Left kidney (tissue), 1 donor: ENCODE measurements at regions not wholly inside any gene's neighbourhood (a gene's known extent, or its start where the extent isn't known, plus 50 kb on each side); places are given as distances from the start of the nearest gene placed in this dataset.

Experiments used
- DNase-seq: peaks from one replicate; pipeline ENCODE4 v3.0.0-alpha.2; 2013

DNA sequence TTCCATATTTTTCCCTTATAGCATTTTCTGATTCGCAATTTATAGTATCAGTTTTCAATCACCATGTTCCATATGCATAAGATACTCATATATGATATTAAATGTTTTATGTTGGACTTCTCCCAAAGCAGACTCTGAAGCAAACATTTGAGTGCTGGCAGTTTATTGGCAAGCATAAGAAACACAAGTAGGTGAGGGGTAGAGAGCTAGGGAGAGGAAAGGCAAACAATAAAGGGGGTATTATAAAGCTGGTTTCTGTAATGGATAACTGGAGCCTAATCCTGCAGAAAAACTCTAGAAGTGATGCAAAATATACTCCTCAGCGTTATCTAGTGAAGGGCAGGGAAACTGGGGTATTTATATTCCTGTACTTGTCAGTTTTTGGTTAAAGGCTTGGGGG lies 491.5 kb upstream of the TGFBR2 start:
- DNase-seq: no peak

DNA sequence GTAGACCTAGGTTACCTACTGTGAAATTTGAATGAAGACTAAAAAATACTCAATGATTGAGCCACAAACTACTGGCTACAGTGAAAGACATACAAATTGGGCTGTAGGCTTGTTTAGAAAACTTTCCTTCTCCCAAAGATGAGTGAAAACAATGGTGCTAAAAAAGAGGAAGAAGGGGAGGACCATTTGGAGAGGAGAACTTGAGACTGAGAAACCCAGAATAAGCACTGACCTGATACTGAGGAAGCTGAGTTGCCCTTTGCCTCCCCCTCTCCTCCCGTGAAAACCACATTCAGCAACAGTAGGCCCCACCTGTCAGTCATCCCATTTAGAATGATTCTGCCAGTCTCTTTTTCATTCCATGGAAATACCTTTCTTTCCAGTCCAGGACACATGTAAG lies 484.0 kb upstream of the TGFBR2 start:
- DNase-seq: no peak

DNA sequence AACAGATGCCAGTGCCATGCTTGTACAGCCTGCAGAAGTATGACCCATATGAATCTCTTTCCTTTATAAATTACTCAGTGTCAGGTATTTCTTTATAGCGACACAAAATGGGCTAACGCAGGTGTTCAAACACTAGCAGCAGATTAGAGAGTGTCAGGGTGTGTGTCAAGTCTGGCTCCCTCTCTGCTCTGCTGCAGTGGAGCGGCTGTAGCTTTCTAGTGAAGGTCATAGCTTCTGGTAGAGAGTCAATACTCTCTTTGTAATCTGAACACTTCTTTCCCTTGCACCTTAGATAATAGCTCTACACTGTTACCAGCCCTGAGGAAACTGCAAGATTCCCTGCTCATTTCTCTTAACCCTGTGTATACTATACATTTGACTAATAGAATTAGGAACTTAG lies 483.2 kb upstream of the TGFBR2 start:
- DNase-seq: no peak

DNA sequence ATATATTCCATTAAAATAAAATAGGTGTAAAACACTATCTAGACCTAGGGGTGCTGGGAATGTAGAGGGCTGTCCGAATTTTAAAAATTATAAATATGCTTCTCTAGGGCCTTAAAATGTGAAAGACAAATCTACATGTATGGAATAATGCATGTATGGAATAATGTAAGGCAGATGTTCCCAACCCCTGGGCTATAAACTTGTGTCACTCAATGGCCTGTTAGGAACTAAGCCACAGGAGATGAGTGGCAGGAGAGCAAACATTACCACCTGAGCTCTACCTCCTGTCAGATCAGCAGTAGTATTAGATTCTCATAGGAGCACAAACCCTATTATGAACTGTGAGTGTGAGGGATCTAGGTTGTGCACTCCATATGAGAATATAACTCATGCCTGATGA lies 482.6 kb upstream of the TGFBR2 start:
- no peak for DNase-seq

DNA sequence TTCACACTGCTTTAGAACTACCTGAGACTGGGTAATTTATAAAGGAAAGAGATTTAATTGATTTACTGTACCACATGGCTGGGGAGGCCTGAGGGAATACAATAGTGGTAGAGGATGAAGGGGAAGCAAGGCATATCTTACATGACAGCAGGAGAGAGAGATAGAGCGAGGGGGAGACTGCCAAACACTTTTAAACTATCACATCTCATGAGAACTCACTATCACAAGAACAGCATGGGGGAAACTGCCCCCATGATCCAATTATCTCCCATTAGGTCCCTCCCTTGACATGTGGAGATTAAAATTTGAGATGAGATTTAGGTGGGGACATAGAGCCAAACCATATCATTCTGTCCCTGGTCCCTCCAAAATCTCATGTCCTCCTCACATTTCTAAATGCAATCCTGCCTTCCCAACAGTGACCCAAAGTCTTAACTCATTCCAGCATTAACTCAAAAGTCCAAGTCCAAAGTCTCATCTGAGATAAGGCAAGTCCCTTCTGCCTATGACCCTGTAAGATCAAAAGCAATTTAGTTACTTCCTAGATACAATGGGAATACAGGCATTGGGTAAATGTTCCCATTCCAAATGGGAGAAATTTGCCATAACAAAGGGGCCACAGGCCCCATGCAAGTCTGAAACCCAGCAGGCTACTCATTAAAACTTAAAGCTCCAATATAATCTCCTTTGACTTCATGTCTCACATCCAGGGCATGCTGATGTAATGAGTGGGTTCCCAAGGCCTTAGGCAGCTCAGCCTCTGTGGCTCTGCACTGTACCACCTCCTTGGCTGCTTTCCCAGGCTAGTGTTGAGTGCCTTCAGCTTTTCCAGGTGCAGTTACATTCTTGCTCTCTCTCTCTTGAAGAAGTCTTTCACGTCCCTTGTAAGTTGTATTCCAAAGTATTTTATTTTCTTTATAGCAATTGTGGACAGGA lies 481.7 kb upstream of the TGFBR2 start:
- DNase-seq: no peak

DNA sequence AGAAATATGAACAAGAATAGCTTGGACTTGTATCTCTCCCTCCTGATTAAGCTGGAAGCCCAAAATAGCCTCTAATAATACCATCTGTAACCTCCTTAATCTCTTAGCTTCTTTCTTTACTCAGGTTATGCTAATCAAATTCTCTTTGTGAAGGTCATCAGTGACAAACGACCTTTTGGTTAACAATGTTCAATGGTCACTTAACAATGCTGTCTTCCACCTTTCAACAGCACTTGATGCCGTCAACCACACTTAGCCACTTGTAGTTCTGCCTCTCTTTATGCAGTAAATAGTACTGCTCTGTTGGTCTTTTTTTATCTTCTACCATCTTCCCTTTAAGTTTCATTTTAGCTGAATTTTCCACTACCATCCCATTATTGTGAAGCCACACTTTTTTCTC lies 476.6 kb upstream of the TGFBR2 start:
- DNase-seq: no peak

DNA sequence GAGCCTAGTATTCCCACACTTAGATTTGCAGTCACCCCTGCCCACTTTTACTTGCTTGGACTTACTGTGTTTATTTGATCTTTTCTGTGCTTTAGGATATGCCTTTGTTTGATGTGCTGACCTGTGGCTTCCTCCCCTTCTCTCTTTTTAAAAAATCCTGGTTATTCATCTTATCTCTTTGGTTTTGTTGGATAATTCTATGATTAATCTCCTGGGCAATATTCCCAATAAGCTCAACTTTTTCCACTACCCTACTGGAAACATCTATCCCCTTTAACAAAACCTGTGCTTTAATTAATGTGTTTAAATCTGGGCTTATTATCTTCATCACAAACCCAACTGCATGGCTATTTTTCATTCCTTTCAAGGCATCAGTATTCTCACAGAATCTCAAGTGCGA lies 476.0 kb upstream of the TGFBR2 start:
- no peak for DNase-seq

DNA sequence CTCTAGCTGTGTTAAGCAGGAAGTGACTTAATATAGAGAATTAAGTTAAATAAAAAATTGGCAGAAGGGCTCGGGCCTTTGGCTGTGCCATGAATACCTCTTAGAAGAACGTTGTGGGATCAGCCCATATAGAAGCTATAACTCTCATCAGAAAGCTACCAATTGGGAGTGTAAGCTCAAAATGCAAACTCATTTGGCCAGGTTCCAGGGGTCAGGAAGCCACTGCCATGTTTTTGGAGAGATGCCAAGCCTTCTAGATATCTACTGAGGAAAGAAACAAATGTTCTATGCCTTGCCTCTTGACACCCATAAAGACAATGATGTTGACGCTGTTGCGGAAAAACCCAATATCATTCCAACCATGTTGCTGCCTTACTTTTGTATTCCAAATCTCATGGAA lies 475.2 kb upstream of the TGFBR2 start:
- no peak for DNase-seq

DNA sequence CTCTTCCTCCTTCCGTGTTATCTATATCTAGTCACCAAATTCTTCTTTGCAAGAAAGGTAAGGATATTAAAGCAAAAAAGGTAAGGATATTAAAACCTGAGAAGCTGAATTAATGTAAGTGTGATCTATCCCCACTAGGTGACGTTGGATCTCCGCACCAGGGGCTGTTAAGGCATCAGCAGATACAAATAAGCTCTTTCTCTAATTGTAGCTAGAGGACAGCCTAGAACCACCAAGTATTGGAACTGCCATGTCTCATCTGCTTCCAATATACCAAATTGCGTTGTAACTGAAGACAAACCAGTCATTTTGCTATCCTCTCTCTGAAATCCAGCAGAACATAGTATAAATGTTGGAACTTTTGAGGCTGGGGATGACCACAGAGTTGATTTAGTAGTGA lies 471.2 kb upstream of the TGFBR2 start:
- no peak for DNase-seq

DNA sequence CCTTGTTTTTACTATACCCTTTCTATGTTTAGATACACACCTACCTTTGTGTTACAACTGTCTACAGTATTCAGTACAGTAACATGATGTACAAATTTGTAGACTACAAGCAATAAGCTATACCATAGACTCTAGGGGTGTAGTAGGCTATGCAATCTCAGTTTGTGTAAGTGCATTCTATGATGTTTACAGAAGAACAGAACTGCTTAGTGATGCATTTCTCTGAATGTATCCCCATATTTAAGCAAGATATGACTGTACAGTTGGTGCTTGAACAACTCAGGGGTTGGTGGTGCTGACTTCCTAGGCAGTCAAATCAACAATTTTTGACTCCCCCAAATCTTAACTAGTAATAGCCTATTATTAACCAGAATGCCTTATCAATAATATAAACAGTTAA lies 467.1 kb upstream of the TGFBR2 start:
- no peak for DNase-seq

DNA sequence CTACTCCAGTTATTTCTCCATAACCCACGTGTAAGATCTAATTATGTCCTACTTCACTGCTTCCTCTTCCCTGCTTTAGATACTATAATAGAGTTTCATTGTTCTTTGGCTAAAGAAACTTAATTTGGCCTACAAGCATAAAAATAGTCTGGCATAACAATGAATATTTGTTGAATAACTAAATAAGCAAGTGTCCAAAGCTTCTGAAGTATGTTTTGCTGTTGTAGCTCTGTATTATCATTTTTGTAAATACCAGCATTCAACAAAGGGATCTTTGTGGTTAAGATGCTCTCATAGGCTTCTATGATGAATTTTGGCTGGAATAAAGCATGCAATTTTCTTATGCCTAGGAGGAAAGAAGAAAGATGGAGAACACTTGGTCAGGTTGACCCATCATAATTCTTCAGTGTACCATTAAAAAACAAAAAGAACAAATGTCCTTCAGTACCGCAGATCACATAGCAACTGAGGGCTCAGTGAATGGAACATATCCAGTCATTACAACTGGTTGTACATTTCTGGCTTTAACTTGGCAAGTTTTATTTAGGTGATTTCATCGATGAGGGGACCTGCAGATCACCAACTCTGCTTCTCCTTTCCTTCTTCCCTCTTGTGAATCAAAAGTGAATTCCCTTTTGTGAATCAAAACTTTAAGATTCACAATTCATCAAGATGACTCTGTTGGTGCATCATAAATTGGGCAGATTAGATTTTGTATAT lies 465.9 kb upstream of the TGFBR2 start:
- DNase-seq: no peak

DNA sequence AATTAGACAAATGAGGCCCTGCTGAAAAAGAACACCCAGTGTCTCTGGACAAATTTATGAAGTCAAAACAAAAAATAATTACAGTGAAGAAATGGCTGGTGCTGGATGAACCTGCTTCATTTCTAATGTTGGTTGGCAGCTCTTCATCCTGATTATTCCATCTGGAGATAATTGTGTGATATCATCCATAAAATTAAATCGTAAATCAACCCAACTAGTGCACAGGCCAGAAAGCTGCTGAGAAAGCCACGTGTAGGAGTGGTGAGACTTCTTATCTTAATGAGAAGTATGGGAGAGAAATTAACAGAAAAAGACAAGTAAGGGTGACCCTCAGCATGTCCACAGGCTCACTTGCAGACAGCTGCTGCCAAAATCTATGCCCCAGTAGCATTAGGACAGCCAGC lies 465.2 kb upstream of the TGFBR2 start:
- DNase-seq: peak; percentile 10

DNA sequence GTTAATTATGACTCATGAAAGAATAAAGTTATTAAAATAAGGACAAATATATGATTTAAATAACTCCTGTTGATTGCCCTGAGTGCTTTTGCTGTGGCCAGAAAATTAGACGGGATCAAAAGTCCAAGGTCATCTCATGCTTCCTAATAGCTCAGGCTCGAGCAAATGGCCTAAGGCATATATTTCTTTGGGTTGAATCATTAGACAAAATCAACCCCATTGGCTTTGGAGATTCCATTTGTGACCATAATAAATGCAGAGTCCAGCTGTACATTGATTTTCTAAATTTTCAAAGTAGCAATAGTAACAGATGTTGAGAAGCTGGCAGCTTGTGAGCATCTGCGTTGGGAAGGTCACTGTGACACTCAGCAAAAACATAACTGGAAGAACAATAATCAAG lies 464.5 kb upstream of the TGFBR2 start:
- no peak for DNase-seq

DNA sequence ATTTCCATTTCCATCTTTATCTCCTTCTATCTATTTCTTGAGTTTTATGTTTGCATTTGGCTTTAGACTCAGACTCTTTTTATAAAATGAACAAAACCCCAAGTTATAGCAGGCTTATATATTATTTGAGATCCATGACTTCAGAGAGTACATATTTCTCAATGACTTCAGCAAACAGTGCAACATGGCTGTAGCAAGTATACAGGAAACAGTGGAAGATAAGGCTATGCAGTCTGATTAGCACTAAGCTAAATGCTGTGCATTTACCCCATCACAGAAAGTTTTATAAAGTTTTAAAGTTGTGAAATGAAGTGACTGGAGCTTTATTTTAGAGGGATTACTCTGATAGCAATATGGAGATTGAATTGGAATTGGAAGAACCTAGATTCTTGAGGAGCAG lies 463.5 kb upstream of the TGFBR2 start:
- DNase-seq: no peak

DNA sequence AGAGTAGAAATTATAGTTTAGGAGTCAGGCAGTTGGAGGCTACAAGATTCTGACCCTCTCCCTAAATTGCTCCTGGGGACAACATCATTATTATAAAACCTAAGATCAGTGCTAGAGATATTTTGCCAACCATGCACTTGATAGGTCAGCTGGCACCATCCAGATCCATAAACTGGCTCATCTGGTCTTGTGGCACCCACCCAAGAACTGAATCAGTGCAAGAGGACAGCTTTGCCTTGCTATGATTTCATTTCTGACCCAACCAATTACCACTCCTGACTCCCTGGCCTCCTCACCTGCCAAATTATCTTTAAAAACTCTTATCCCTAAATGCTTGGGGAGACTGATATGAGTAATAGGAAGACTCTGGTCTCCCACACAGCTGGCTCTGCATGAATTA lies 461.1 kb upstream of the TGFBR2 start:
- no peak for DNase-seq

DNA sequence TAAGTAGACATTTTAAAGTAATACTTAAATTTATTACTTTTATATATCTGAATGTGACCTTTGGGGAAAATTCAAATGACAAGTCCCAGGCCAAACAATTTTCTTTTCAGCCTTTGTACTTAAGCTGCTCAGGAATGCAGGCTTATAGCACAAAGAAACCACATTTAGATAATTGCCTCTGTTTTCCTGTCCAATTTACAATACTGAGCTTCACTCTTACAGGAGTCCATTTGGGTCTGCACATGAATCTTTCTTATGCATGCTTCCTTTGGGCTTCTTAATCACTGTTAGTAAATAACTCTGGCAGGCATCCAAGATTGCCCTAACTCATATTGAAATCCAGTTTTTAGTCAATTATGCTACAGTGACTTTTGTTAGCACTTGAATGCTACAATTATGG lies 459.4 kb upstream of the TGFBR2 start:
- no peak for DNase-seq

DNA sequence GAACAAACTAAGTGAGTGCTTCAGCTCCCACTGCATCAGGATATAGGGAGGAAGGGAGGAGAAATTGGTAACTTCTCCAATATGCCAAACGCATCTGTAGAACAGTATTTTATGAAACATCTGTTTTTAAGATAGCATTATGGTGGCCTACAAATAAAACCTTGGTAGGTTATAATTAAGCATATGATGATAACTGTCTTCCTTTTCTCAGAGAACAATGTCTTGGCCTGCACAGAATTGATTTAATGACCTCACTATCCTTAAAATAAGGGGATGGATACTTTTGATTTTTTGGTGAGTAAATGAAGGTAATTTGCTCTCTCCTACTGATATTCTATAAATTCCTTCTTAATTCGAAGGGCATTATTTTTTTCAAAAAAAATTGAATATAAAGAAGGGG lies 451.5 kb upstream of the TGFBR2 start:
- DNase-seq: no peak

DNA sequence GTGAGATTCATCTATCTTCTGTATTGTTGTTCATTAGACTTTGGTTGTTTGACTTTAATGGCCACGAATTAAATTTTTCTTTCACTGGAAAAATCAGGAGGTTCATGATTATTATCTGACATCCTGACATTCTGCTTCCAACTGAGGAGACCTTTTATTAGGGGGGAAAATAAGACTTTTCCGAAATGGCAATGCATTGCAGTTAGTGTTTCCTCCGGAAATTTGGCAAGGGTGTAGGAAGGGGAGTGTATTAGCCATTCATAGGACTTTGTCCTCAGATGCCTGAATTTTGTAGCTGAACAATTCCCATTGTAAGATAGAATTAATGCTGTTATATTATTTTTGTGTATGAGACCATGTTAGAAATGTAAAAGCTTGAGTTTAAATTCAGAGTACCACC lies 450.6 kb upstream of the TGFBR2 start:
- DNase-seq: no peak

DNA sequence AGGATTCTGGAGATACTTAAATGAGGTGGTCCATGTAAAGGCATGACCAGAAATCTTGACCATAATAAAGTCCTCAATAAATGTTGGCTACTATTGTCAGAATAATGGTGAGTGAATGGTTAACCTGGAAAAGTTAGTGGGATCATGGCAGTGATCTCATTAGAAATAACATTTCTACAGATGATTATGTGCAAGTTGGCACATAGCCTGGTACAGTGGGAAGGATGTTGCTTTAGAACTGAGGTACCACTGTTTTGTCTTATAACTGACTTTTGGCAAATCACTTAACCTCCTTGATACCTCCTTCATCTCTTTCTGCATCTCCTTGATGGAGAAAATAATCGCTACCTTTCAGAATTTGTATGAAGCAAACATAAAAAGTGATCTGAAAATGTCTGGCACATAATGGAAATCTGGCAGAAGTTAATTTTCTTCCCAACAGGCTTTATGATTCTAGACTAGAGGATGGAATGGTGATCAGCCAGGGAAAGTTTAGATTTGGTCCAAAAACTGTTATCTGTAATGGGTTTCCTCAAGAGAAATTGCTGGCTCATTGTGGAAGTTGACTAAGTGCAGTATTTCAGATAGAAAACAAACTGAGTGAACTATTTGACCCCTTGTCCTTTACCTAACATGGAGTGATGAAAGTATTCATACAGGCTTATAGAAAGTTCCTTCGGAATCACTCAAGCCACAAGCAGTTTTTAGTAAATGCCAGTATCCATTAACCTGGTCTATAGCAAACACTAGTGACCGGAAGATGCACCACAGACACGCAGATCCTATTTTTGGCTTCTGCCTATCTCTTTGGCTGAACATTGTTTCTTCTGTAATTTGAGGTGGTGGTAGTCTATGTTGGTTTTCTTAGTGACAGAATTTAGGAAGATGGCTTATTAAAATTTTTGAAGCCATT lies 449.6 kb upstream of the TGFBR2 start:
- no peak for DNase-seq

DNA sequence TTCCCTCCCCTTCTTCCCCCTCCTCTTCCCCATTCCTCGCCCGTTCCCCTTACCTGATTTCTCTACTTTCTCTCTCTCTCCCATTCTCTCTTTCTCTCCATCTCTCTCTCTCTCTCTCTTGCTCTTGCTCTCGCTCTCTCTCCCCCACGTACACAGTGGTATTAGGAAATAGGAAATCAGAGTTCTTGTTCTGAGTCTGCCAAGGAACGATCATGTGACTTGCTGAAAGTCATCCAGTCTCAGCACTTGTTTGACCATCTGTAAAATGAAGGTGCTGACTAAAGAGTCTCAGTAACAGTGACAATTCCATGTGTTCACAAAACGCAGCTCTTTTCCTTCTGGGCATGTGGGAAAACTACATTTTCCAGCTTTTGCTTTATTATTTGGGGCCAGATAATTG lies 445.0 kb upstream of the TGFBR2 start:
- no peak for DNase-seq

DNA sequence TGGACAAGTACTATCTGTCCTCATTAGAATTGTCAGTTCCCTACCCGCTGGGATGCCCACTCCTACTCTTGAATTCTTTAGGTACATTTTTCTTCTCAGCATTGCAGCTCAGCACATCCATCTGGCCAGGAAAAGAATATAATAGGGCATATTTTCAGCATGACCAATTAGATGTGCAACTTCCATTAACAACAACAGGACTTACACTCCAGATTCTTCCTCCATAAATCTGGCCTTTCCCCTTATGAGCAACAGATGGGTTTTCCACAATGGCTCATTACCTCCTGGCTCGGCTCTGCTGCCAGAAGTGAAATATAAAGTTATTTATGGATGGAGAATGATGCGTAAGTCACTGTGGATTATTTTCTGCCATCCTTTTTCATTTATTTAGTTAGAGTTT lies 443.8 kb upstream of the TGFBR2 start:
- no peak for DNase-seq

DNA sequence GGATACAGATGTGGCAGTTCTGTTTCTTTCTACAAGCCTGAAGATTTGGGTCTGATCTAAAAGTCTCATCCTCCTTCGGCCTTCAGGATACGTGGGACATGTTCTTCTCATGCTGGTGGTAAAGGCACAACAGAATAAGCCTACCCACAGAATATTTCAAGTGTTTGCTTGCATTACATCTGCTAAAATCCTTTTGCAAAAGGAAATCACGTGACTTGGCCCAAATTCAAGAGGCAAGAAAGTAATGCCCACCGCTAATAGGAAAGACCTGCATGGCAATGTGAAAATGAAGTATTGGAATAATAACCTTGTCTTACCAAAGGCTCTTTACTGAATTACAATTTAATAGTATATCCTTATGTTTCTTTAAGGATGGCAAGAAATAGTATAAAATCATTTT lies 439.9 kb upstream of the TGFBR2 start:
- DNase-seq: no peak

DNA sequence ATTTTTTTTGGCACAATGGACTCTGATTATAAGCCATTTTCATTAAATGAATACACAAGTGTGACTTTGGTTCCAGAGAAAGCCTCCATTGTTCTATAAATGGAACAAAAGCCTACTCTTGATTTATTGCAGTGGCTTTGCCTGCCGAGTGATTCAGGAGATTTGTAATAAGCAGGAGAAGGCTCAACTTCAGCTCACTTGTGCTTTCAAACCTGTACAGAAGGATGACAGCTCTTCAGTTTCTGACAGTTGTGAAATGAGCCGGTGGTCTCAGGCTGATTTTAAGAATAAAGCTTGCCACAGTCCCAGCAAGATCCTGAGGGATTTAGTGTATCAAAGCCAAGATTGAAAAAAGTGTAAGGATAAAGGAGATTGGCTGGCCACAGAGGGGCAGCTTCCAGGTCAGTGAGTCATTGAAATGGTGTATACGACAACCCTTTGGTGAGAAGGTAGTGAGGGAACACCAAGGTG lies 438.8 kb upstream of the TGFBR2 start:
- DNase-seq: no peak
